ENCODE measurements at regions not wholly inside any gene's neighbourhood (a gene's known extent, or its start where the extent isn't known, plus 50 kb on each side); places are given as distances from the start of the nearest gene placed in this dataset.
A peak's percentile ranks its signal among the peaks of the same experiment; 100 is the strongest.

DNA sequence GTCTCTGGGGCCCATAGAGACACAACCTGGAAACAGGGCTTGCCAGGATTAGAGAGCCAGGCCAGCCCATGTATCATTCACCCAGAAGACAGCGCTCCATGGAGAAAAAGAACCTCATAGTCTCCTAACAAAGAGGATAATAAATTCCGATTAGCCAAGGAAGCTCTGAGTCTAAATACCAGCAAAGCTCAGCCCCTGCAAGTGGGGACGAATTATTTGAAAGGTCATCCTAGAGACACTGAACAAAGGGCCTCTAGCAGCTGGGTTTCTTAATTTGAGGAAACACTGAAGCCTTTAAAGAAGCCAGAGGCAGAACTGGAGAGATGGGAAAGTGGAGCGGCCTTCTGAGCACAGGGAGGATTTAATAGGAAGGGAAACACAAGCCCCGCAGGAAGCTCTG, 287.1 kb upstream of the ZNF462 start:
- no peak for DNase-seq

DNA sequence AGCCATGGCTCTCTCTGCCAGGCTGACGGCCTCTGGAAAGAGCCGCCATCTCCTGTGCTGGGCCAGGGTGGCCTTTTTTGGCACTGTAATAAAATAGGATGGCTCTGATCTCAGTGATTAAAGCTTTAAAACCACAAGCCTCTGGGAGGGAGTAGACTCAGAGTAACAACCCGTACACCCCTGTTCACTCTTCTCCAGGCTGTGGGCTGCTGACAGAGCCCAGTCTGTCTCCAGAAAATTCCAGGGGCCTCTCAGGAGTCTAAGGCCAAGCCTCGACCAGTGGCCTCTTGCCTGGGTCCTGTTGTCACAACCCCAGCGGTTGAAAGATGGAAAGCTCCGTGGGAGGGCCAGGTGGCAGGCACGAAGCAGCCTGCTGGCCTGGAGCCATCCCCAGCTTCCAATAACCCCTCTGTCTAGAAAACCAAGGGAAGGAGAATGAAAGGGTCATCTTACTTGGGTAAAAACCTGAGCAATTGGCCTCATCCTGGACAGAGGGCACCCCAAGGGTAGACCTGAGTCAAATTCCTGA, 286.7 kb upstream of the ZNF462 start:
- no peak for DNase-seq

DNA sequence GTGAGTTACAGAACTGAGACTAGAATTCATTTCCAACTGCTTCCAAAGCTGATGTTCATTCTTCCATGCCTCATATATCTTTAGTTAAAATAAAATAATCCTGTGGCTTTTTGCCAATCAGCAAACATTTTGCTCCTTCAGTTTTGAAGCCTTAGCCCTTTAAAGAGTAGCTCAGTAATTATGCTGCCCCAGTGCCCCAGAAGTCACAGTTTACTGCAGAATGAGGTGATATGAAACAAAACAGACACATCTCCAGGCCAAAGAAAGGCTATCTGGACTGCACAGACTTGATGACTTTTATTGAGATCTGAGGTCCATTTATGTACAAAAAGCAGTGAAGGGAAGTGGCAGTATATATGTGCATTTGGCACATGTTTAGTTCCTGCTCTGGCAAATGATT, 285.8 kb upstream of the ZNF462 start:
- DNase-seq: no peak

DNA sequence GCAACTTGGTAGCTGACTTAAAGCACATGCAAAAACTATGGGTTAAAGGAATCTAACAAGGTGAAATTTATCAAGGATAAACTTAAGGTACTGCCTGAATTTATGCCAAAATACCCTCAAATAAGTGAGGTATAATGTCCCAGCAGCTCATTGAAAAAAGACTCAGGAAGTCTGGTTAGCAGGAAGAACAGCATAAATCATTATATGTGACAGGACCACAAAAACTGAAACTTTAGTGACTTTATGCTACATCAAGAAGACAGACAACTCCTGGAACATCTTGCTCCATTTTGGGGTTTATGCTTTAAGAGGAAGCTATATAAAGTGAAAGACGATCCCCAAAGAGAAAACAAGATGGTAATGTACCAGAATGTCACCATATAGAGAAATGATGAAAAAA, 282.4 kb upstream of the ZNF462 start:
- DNase-seq: no peak

DNA sequence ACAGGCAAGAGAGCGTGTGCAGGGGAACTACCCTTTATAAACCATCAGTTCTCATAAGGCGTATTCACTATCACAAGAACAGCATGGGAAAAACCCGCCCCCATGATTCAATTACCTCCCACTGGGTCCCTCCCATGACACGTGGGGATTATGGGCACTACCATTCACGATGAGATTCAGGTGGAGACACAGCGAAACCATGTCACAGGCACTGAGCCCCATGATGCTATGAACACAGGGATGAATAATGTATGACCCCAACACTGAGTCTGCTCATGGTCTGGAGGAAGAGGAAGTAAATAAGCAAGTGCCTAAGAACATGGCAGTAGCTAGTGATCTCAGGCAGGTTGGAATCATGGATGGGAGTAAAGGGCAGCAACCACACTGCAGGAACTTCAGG, 281.0 kb upstream of the ZNF462 start:
- DNase-seq: no peak

DNA sequence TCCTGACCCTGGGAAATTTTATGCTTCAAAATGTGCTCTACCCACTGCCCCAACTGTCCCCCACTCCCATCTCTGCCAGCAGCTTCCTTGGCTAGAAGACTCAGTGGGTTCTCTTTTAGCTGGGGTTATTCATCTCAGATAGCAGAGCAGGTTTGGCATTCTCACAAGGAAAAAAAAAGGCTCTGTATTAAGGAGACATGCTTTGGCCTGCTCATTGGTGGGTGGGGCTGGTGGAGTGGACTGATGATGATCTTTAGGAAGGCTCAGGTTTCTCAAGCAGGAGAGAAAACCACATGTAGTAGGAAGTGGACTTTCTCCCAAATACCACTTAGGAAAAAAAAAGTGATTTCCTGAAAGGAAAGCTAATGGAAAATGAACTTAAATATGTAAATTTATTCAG, 279.2 kb upstream of the ZNF462 start:
- DNase-seq: no peak

DNA sequence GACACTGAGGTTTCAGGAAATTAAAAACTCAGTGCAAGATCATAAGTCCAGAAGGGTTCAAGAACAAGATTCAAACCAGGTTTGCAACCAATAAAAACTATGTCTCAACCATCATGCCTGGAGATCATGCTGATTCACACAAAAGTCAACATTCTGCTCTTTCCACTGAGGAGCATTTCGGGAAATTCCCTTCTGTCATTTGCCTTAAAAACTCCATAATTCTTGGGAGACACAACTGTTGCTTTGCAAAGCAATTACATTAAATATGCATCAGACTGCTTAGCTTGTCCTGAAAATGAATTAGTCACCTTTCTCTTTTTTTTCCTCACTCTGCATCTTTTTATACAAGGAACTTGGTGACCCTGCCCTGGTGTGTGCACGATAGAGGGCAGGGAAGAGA, 275.9 kb upstream of the ZNF462 start:
- no peak for DNase-seq

DNA sequence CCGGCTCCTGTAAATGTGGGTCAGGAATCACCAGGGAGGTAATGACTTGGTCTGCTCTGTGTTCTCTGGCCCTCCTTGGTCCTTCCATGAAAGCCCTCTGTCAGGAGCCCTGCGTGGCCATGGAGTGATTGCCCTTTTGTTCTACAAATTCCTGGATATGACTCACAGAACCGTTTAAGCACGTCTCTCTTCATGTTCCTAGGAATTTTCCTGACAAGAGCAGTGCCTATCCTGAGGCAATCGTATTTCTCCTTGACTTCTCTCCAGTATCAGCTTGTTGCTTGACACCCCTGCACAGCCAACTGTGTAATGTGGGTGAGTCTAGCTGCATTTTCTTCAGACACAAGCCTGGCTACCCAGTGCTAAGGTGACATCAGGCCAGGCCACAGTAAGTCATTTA, 274.3 kb upstream of the ZNF462 start:
- DNase-seq: no peak

DNA sequence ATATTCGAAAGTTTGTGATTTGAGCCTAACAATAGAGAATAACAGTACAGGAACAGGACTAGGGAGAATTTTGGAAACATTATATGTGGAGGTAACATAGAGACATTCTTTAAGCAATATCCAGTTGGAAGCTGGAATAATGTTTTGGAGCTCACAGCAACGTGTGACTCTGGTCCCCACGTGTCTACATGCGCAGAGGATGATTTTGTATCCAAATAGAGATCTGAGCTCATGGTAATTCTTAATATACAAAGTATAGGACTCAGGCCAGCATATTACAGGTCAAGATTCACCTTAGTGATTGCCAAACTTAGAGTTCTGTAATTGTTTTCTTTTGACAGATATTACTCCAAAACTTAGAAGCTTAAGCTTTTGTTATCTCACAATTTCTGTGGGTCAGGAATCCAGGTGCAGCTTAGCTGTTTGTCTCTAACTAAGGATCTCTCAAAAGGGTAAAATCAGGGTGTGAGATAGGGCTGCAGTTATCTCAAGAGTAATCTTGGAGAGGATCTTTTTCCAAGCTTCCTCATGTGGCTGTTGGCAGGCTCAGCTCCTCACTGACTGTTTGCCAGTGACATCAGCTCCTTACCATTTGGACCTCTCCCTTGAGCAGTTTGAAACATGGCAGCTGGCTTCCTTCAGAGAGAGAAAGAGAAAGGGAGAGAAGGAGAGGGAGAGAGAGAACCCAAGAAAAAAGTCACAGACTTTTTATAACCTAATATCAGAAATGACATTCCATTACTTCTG, 272.0 kb upstream of the ZNF462 start:
- DNase-seq: no peak

DNA sequence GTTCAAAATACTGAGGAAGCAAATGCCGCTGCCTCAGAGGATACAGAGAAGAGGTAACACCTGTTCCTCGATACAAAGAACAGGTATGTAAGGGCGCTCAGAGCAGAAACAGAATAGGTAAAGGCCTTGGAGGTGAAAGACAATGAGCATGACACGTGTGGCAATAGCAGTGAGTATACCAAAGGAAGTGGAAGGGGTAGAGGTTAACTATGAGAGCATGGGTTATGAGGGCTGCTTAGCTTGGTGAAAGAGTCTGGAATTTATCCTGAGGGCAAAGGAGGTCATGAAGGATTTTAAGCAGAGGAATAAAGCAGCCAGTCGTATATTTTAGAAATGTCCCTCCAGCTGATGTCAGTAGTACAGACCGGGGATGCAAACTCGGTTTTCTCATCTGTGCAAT, 269.8 kb upstream of the ZNF462 start:
- no peak for DNase-seq

DNA sequence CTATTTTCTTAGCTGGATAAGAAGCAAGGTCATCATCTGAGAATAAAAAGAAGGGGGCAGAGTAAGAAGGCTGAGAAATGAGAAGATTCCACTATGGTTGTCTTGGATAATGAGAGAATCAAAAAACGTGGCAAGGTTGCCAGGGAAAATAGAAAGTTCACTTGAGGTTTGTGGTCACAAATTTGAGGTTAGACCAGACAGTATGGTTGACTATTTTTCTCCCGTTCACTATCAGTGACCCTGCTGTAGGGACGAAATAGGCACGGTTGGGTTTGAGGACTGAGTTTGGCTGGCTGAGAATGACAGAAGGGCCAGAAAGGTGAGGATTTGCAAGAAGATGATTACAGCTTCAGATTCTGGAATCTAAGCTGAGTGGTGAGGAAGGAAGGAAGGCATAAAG, 266.0 kb upstream of the ZNF462 start:
- no peak for DNase-seq

DNA sequence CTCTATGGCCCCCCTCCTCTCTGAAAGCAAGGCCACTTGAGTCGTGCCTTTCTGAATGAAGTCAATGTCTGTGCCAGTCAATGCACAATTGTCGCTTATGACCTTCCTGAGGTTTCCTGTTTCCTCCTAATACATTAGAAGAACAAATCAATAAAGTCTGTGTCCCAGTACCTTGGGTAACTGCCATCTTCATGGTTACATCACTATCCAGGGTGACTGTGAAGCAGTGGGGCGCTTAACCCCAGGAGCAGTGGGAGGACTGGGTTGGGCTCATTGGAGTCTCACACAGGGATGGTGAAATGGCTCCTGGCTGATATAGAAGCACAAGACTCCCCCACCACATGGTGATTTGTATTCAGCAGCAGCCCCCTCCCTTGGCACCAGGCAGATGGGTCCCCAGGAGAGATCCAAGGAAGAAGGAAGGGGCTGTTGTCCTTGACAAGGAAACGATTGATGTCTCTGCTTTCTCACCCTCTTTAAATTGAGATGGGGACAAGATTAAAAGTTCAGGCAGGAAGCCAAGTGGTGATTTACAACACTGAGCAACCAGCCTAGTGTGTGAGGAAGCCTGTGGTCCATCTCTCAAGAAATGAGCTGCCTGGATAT, 261.9 kb upstream of the ZNF462 start:
- DNase-seq: no peak

DNA sequence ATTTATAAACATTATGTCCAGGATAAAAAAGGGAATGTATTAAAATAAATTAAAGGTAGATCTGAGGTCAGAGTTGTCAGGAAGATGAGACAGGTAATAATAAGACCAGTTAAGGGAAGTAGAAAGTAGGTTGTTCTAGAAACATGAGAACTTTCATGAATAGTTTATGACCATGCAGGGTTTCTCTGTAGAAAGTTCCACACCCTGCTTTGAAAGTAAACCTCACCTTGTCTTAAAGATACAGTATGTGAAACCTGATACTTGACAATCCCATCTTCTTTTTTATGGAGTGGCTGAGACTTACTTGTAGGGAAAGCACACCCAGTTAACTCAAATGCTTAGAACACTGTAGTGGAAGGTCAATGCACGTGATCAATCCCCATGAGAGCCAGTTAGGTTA, 260.6 kb upstream of the ZNF462 start:
- DNase-seq: no peak

DNA sequence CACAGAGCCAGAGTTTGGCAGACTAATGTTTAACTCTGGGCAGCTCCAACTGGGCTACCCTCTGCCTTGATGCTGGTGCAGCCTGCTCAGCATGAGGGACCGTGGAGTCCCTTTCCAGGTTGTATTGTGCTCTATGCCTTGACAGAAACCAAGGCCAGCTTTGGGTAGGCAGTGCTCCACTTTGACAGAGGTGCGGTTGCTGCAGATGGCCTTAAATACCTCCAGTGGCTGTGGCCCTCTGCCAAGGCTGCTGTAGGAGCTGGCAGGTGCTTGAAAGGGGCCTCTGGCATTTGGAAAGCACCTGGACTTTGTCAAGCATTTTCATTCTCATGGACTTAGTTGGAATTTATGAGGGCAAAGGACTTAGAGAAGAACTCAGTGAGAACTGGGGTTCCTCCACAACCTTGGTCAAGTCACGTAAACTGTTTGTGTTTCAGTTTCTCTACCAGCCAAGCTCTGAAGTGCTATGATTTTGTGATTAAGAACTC, 249.7 kb upstream of the ZNF462 start:
- peak; percentile 79 for DNase-seq

DNA sequence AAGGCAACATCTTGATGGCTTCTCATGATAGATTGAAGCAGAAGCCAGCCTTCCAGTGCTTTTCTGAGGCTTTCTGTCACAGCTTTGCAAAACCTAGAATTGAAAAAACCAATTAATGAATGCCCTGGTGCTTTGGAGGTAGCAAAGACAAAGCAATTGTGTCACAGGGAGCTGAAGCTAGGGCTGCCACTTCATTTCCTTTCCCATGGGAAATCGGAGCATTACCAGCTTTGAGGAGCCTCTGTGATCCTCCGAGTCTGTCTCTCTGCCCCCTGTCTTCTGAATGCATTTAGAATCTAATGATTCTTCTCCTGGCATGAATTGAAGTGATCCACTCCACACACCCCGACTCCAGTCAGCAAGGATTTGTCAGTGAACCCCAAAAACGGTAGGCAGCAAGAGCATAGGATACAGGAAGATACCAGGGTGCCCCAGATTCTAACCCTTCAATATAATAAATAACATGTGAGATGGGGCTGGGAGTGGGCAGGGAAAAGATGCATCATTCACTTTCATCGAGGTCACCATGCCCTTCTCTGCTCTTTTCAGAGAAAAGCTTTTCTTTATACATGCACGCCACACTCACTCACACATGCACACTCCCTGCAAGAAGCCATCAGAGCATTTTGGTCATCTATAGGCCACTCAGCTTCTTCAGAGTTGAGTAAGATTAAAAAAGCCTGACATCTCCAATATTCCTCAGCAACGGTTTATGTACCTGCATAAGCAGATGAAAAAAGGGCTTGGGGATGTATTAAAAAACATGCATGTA, 247.7 kb upstream of the ZNF462 start:
- DNase-seq: no peak

DNA sequence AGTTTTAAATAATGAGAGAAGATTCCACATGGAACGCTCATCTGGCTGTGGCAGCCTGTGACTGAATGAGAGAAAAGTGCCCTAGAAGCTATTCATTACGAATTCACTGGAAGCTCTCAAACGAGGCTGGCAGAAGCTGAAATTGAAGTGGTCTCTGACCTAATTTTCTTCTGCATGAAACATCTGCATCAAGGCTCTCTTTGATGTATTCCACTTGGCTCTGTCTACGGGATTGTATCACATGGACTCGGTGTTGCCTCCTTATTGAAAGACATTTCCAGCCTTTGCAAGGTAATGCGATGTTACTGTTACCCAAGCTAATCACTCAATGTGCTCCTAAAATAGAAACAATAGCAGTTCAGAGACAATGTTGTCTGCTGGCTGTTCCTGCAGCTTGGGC, 246.9 kb upstream of the ZNF462 start:
- no peak for DNase-seq

DNA sequence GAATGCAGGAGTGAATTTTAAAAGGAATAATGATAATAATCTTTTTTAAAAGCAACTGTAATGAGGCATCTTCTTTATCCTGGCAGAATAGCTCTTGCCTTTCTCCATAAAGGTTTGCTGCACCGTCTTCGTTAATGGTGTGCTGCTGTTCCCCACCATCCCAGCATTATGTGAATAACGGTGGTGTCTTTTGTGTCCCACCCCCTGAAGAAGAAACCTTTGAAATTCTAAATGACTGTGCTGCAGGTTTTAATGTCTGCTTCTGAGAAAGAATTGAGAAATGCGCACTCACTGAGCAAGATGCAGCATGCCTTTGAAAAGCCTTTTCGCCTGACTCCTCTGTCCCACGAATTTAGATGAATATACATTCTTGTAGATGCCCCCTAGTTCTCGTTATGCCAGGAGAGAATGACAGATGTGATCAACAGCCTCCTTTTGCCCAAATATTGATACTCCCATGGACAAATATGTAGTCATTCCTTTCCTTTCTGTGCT, 246.1 kb upstream of the ZNF462 start:
- no peak for DNase-seq

DNA sequence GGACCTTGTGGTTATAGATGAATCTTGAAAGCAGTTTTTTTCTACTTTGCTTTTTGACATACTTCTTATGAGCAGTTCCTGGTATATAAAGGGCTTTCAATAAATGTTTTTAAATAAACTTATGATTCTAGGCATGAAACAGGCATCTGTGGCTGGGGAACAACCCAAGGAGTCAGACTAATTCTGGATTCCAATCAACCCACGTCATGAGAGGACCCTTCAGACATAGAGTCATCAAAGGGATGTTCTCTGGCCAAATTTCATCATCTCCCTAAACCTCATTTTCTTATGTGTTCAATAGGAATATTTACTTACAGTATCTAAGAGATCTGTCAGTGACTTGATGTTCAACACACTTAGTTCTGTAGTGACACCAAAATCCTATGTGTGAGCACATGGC, 243.8 kb upstream of the ZNF462 start:
- DNase-seq: no peak

DNA sequence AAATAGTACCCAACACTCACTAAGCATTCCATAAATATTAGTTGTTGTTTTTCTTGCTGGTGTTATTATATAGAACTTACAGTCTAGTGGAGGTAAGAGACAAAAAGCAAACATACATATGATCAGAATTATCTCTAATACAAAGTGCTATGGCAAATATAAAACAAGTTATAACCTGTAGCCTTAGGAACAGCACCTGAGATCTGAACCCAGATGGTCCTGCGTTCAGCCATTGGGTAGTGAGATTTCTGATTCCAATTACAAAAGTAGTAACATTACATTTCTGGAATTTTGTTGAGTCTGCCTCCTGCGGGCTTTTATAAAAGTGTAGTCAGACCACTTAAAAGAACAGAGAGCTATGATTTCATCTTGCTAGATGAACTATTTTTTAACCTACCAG, 242.9 kb upstream of the ZNF462 start:
- no peak for DNase-seq

DNA sequence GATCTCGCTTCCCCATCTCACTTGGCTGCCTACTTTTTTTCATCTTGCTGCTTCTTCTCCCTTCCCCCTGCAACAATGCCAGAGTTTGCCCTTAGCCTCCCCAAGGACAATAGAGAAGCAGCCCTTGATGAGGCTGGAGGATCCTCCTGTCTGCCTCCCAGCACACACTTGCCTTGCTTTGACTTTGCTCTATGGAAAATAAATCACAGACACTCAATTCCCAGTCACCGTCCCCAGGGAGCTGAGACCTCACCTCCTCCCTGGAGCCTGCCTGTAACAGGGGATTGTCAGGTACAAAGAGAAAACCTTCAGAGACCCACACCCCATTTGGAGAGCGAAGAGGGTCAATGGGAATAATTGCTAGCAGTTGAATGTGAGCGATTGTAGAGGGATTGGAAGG, 242.1 kb upstream of the ZNF462 start:
- DNase-seq: no peak

DNA sequence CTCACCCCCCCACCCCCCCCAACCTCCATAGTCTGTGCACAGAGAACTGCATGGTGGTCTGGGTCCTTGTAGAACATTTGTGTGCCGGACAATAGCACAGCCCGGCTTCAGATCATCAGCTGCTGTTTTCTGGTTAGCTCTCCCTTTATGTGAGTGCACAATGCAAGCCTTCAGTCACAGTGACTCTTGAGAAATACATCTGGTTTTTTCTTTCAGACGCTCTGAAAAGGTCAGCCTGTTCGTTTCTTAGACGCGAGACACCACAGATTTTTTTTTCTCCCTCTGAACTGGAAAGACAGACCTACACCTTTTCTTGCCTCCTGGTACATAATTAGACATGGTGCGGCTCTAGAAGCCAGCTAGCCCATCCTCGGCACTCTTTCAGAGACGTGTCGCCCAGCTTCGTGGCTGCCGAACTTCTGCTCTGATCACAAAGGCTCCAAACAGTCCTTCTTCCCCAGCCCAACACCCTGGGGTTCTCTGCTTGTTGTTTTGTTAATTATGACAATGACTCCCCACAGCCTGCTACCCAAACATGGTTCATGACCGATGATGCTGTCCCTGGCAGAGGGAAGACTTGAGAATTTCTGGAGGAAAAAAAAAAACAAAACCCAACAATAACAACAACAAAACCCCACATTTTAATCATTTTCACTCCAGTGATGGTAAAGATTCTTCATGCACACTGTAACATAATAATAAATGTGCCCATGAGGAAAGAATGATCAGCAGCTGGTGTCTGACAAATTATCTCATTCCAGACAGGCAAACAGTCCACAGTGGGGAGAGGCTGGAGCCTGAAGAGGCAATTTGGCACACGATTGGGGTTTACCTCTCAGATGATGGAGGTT, 241.4 kb upstream of the ZNF462 start:
- no peak for DNase-seq

DNA sequence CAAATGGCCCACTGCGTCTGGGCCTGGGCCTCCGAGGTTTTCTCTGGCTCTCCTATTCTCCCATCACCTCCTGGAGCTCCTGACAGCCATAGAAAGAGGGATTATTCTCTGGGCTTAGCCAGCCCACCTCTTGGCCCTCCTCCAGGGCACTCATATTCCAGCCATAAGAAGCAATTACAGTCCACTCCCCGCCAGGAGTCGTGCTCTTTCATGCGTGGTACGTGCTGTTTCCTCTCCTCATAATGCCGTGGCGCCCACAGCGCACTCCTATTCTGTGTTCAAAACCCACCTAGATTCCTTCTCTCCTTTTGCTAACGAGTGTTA, 240.8 kb upstream of the ZNF462 start:
- DNase-seq: peak; percentile 54

DNA sequence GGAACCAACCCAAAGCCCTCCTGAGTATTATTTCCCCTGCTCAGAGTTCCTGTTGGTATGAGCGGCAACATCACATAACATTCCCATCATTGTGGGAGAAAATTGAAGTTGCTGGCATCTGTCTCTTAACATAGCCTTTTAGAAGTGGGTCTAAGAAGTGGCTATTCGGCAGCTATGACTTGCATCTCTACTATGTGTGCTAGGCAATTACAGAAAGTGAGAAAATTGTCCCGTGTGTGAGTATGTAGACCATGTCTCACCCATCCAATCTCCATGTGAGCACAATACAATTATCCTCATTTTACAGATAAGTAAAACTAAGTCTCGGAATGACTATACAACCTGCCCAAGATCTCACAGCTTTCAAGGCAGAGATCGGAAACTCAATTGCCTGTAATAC, 239.4 kb upstream of the ZNF462 start:
- no peak for DNase-seq
